Left colon (tissue), 2 donors: ENCODE measurements at regions not wholly inside any gene's neighbourhood (a gene's known extent, or its start where the extent isn't known, plus 50 kb on each side); places are given as distances from the start of the nearest gene placed in this dataset.

ENCODE experiments used
- ATAC-seq: fragments of 200-7000 bp; cut with Tn5 transposase; one replicate; pipeline ENCODE4 v1.9.1; 2020; ENCODE audit warnings: mild to moderate bottlenecking, moderate library complexity
- DNase-seq, 2 donors: peaks; one replicate each; pipeline ENCODE4 v3.0.0-alpha.2; 2020
- intact Hi-C, 2 donors: fragments of 100-400 bp; cut with DNase I in 1 of 2; cut with micrococcal nuclease in 1 of 2; formaldehyde crosslinking; loops; one replicate each; pipeline versions ENCODE4 v1.11.2 to v1.14.0; 2022; cut with DNase I, micrococcal nuclease
- donor health status: DM: no; HTN: no; CAD: no.
- donor health status: DM: yes; HTN: yes; CAD: no.

- intact Hi-C loops, result no loop called here
- no peak for ATAC-seq
- DNase-seq, result no peak
Observed at GRCh38 chr5:4081059-4081458, 485.4 kb downstream of the IRX1 start.

DNA sequence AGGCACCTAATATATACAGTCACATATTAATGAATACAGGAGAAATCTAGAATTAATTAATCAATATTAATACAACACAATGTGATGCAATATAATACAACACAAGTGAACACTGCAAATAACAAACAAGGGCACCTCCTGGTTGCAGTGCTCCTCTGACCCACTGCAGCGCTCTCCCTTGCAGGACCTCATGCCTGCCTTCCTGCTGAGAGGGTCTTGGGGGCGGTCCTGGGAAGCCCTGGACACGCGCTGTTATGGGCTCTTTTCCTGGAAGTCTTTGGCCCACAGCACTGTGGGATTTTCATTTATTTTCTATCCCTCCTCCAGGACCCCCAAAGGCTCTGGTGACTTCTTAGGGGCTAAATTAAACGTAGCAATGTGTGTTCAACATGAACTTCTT is 485.8 kb downstream of the IRX1 start:
- ATAC-seq, result no peak
- intact Hi-C loops, result no loop called here

DNA sequence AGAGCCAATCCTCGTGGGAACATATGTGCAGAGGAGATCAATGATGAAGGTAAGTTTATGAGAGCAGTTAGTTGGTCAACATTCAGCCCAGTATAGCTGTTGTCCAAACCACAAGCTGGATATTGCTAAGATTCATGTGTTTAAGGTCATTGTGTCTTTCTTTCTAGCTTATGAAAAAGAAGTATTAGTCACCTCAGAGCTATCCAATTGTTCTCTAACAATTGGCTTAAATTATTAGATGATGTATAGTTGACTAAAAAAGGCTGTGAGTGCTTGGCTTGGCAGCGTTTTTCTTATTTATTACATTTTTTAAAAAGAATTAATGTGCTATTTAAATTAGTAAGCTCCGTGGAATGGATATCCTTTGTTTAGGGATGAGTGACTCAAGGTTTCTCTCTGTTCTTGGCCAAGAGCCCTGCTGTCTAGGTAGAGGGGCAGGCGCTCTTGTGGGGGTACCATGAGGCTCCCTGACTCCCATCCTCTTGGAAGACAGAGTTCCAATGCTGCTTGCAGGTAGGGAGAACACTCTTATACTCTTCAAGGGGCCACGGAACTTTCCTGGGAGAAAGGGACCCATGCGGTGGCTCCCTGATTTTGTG is 487.4 kb downstream of the IRX1 start:
- DNase-seq, result no peak
- intact Hi-C loops, result no loop called here
- ATAC-seq, result no peak

More for the DNA sequence above, 485.8 kb downstream of the IRX1 start:
- DNase-seq, result no peak

DNA sequence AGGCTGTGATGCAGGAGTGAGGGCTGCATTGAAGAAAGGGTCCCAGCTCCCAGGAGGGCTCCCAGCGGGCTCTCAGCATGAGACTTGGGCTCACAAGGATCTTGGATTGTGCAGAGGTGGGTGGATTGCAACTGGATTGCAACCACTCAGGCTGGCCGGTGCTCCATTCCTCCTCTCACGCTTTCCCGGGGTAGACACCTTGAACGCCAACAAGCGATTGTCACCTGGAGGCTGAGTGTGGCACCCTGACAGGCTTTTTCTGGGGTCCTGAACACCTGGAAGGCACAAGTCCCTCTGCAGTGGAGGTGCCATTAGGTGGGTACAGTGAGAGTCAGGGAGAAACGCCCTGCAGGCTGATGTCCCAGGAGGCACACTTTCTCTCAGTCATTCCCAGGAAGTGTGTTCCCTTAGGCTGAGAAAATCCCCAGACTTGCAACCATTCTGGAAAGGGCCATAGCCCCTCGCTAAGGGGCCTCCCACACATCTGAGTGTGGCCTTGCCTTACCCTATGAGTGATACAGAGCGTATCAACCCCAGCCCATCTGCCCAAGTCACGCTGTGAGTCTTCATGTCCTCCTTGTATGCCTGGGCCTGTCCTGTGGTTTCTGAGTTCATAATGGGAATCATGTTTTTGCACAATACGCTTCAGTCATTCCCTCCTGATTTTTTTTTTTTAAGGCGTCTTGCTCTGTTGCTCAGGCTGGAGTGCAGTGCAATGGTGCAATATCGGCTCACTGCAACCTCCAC is 488.1 kb downstream of the IRX1 start:
- ATAC-seq (no peak), DNase-seq (no peak)
- intact Hi-C loops, result no loop called here

DNA sequence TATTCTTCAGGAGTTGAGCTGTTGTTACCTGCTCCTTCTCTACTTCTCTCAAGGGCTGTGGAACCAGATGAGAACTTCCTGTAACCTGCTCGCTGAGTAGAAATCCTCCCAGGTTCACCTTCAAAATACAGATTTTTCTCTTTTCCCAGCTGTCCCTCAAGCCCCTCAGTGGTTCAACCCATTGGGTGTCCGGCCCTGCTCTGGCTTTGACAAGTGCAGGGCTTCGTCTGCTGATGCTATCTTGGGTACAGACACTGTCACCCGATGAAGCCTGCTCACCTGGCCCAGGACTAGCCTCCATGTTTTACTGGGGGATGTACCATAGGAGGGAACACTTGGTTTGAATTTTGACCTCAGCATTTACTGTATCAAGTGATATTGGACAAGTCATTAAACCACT is 490.4 kb downstream of the IRX1 start:
- intact Hi-C loops, result no loop called here
- DNase-seq, result no peak

DNA sequence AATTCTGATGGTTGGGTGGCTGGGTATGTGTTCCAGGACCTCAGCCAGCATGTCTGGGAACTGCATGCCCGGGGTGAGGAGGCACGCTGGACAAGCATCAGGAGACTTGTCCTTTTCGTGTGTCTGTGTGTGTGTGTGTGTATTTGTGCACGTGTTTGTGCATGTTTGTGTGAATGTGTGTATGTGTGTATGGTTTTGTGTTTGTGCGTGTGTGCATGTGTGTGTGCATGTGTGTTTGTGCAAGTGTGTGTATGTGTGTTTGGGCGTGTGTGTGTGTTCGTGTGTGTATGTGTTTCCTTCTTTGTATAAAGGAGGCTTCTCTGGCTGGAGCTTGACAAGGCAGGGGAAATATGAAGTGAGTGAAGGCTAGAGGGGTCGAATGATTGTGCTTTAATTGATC is 491.5 kb downstream of the IRX1 start:
- intact Hi-C loops, result no loop called here
- ATAC-seq (no peak), DNase-seq (no peak)

More for the DNA sequence above, 490.4 kb downstream of the IRX1 start:
- no peak for ATAC-seq

- intact Hi-C loops, result no loop called here
- ATAC-seq, result no peak
- no peak for DNase-seq
Observed at GRCh38 chr5:4089087-4089486, 493.5 kb downstream of the IRX1 start.

GRCh38 chr5:4093236-4093635 is 497.6 kb downstream of the IRX1 start:
- intact Hi-C loops, result no loop called here
- ATAC-seq, result no peak
- DNase-seq, result no peak

- no peak for DNase-seq
- ATAC-seq, result no peak
- intact Hi-C loops, result no loop called here
Observed at GRCh38 chr5:4093970-4094369, 498.3 kb downstream of the IRX1 start.

- DNase-seq (no peak), ATAC-seq (no peak)
Observed at GRCh38 chr5:4095918-4096630, 500.4 kb downstream of the IRX1 start.

GRCh38 chr5:4097199-4097598 is 501.6 kb downstream of the IRX1 start:
- no peak for ATAC-seq
- no peak for DNase-seq
- intact Hi-C loops, result no loop called here

More at GRCh38 chr5:4095918-4096630, 500.4 kb downstream of the IRX1 start:
- intact Hi-C loops, result no loop called here

DNA sequence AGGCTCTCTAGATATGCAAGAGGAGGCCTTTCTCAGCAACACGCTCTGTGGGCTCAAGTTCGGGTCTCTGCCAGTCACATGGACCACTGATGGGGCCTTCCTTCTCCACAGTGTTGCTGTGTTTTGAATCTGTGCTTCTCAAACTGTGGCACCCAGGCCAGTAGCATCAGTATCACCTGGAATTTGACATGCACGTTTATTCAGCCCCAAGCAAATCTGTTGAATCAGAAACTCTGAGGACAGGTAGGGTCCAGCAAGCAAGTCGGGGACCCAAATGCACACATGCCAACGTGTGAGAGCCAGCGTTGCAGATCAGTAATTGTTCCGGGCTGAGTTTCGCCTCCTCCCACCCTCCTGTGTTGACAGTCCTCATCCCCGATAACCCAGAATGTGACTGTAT is 502.6 kb downstream of the IRX1 start:
- DNase-seq, result no peak
- intact Hi-C loops, result no loop called here

DNA sequence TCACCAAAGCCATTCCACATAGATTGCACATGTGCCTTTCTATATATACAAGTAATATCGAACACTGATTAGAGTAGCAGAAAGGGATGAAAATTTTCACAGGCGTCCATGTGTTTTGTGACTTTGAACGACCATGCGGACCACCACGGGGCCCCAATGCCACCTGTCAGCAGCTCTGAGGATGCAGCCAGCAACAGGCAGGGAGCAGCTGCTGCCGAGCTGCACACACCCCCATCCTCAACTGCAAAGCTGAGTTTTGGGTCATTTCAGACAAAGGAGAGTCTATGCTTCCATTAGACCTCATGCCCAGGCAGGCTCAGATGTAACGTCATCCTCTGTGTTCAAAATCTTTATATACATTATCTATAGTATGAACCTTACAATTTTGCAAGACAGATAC is 503.8 kb downstream of the IRX1 start:
- intact Hi-C loops, result no loop called here
- no peak for ATAC-seq
- no peak for DNase-seq

More for the DNA sequence above, 502.6 kb downstream of the IRX1 start:
- no peak for ATAC-seq

DNA sequence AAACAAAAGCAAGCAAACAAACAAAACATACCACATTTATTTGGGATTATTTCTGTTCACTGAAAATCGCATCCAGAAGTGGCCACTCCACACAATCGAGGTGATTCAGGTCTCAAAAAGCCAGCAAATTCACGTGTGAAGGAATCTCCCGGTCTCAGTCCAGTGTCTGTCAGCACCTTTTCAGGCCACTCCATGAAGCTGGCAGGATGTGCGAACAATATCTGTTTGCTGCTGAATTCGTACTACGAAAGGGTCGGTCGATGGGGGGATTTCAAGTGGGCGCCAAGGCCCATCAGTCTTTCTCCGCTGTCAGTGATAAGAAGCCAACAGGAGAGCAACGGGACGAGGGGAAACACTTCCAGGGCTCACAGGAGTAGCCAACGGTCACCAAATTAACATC is 505.1 kb downstream of the IRX1 start:
- intact Hi-C loops, result no loop called here
- ATAC-seq (no peak), DNase-seq (no peak)

- intact Hi-C loops, result no loop called here
- ATAC-seq (no peak), DNase-seq (no peak)
Observed at GRCh38 chr5:4101189-4101588, 505.6 kb downstream of the IRX1 start.

DNA sequence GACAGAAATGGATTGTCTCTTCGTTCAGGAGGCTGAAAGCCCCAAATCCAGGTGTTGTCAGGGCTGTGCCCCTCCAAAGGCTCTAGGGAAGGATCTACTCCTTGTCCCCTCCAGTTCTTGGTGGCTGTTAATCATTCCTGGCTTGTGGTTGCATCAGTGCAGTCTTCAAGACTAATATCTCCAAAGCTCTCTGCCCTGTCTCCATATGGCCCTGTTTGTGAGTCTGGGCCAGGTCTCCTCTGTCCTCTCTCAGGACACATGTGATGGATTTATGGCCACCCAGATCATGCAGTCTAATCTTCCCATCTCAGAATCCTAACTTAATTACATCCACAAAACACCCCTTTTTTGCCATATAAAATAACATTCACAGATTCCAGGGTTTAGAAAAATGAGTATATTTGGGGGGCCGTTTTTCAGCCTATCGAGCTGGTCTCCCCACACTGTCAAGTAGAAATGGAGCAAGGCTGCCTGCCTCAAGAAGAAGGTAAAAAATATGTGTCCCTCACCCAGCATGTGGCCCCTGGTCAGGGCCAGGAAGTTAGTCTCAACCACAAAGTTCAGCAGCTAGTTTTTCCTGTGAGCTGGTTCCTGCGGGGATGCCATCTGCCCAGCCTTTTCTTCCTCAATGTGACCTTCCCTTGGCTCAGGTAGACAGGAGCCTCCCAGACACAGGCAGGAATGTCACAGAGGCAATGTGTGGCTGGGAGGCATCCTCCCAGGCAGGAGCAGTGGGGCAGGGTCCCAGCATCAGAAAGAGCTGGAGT is 509.4 kb downstream of the IRX1 start:
- no peak for DNase-seq

GRCh38 chr5:4108690-4109089 is 513.1 kb downstream of the IRX1 start:
- intact Hi-C loops, result no loop called here
- ATAC-seq (no peak), DNase-seq (no peak)

More for the DNA sequence above, 509.4 kb downstream of the IRX1 start:
- intact Hi-C loops, result no loop called here
- no peak for ATAC-seq

GRCh38 chr5:4113426-4113825 is 517.8 kb downstream of the IRX1 start:
- intact Hi-C loops, result no loop called here
- DNase-seq, result no peak
- ATAC-seq, result no peak

- no peak for DNase-seq
- intact Hi-C loops, result no loop called here
- ATAC-seq, result no peak
Observed at GRCh38 chr5:4113905-4114304, 518.3 kb downstream of the IRX1 start.
